Rectal smooth muscle tissue (tissue), 1 donor: ENCODE measurements at regions not wholly inside any gene's neighbourhood (a gene's known extent, or its start where the extent isn't known, plus 50 kb on each side); places are given as distances from the start of the nearest gene placed in this dataset.
"Not testable (repeated sequence)": the region's sequence is repeated elsewhere in the genome, so short reads cannot be mapped to it uniquely, and the experiment has no call there.

Experiments used
- H3K27ac ChIP-seq: one replicate; pipeline ENCODE4 v1.7.0; 2013; ENCODE audit warnings: low read depth, low read length, inconsistent platforms
- H3K27me3 ChIP-seq: one replicate; pipeline ENCODE4 v1.7.0; 2013; ENCODE audit warnings: low read length; ENCODE audit not compliant: control insufficient read depth, insufficient read depth
- H3K36me3 ChIP-seq: one replicate; pipeline ENCODE4 v1.7.0; 2013; ENCODE audit warnings: low read length; ENCODE audit not compliant: control insufficient read depth, insufficient read depth
- H3K4me1 ChIP-seq: one replicate; pipeline ENCODE4 v1.7.0; 2013; ENCODE audit warnings: low read length; ENCODE audit not compliant: control insufficient read depth, insufficient read depth
- H3K4me3 ChIP-seq: one replicate; pipeline ENCODE4 v1.7.0; 2013; ENCODE audit warnings: low read length
- H3K9ac ChIP-seq: one replicate; pipeline ENCODE4 v1.7.0; 2013; ENCODE audit warnings: low read length

- H3K4me1 ChIP-seq, H3K27me3 ChIP-seq, H3K9ac ChIP-seq, H3K36me3 ChIP-seq, H3K27ac ChIP-seq, H3K4me3 ChIP-seq: not testable (repeated sequence)
Observed at GRCh38 chr2:215630796-215631195, 194.9 kb upstream of the FN1 start.

- no peaks in the 10 kb centered on the region for H3K27me3 ChIP-seq
- H3K27ac ChIP-seq: no peak overlapping the region
Observed at GRCh38 chr2:215627771-215628170, 191.9 kb upstream of the FN1 start.

GRCh38 chr2:215626812-215627281 lies 191.0 kb upstream of the FN1 start:
- no peak overlapping the region for H3K27ac ChIP-seq
- peaks cover 12% of the 10 kb centered on the region for H3K4me1 ChIP-seq
- H3K27me3 ChIP-seq: no peaks in the 10 kb centered on the region
- H3K4me3 ChIP-seq: no peak overlapping the region
- H3K36me3 ChIP-seq: no peaks in the 10 kb centered on the region
- no peak overlapping the region for H3K9ac ChIP-seq

More at GRCh38 chr2:215627771-215628170, 191.9 kb upstream of the FN1 start:
- H3K36me3 ChIP-seq: no peaks in the 10 kb centered on the region
- H3K4me3 ChIP-seq: no peak overlapping the region
- no peak overlapping the region for H3K9ac ChIP-seq
- H3K4me1 ChIP-seq: peaks cover 12% of the 10 kb centered on the region

GRCh38 chr2:215626063-215626462 lies 190.2 kb upstream of the FN1 start:
- no peaks in the 10 kb centered on the region for H3K36me3 ChIP-seq
- H3K4me3 ChIP-seq: no peak overlapping the region
- H3K4me1 ChIP-seq: peaks cover 12% of the 10 kb centered on the region
- H3K9ac ChIP-seq: no peak overlapping the region
- no peaks in the 10 kb centered on the region for H3K27me3 ChIP-seq
- H3K27ac ChIP-seq: peak overlapping the region; percentile 94

- Histone ChIP-seq H3K4me3 (no peak overlapping the region), H3K4me1 (peaks cover 12% of the 10 kb centered on the region), H3K27ac (peak overlapping the region; percentile 94), H3K36me3 (no peaks in the 10 kb centered on the region), H3K9ac (no peak overlapping the region), H3K27me3 (no peaks in the 10 kb centered on the region)
Observed at GRCh38 chr2:215625207-215625606, 189.3 kb upstream of the FN1 start.

DNA sequence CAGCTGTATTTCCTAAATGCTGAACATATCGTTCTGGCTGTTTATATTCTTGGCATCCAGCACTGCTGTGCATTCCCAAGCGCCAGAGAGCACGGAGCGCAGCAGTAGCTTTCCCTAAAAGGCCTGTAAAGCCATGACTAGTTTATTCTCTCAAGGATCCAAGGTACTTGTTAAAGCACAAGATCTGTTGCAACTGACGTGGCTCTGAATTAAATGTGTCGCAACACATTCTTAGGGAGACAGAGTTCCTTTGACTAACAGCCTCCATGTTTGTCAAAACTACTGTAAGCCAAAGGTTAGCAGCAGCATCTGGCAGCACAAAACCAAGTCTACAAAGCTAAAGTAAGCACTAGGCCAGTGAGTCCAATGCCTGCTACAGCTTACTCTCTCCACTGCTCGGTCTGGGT lies 188.6 kb upstream of the FN1 start:
- Histone ChIP-seq H3K27me3 (no peaks in the 10 kb centered on the region), H3K9ac (no peak overlapping the region), H3K4me1 (peaks cover 12% of the 10 kb centered on the region), H3K4me3 (no peak overlapping the region), H3K27ac (peak overlapping the region; percentile 94), H3K36me3 (no peaks in the 10 kb centered on the region)

DNA sequence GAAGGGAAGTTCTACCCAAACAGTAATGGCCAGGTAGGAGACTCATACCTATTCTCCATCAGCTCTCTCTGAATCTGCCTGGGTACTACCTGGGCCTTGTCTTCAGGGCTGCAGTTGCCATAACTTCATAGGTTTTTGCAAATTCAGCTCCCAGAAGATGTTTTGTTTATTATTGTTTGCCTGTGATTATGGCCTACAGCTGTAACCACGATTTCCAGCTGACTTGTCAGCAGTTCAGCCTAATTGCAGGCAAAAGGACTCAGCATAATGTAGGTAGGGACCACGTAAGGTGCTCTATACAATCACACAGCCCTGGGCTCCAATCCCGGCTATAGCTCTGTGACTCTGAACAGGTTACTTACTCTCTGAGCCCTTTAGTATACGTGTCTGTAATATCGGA lies 187.0 kb upstream of the FN1 start:
- H3K4me3 ChIP-seq: no peak overlapping the region
- H3K4me1 ChIP-seq: peaks cover 17% of the 10 kb centered on the region
- H3K27ac ChIP-seq: peak overlapping the region; percentile 27
- H3K36me3 ChIP-seq: no peaks in the 10 kb centered on the region
- no peak overlapping the region for H3K9ac ChIP-seq
- H3K27me3 ChIP-seq: no peaks in the 10 kb centered on the region

DNA sequence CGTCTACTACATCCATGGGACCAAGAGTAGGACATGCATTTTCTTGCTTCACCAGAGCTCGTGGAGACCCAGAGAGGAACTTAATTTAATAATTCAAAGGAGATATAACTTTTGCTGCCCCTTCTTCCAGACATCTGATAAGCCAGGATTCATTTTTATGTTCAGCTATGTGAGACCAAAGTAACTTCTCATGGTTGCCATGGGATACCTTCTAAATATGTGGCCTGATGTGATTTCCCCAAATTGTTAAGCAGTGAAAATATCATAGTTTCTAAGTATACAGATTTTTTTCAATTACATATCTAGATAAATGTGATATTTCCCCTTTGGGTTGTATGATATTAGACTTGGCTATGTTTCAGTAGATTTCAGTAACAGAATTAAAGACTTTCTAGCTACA lies 185.5 kb upstream of the FN1 start:
- H3K9ac ChIP-seq: no peak overlapping the region
- no peaks in the 10 kb centered on the region for H3K27me3 ChIP-seq
- H3K4me1 ChIP-seq: peaks cover 17% of the 10 kb centered on the region
- H3K36me3 ChIP-seq: no peaks in the 10 kb centered on the region
- H3K27ac ChIP-seq: no peak overlapping the region
- no peak overlapping the region for H3K4me3 ChIP-seq

DNA sequence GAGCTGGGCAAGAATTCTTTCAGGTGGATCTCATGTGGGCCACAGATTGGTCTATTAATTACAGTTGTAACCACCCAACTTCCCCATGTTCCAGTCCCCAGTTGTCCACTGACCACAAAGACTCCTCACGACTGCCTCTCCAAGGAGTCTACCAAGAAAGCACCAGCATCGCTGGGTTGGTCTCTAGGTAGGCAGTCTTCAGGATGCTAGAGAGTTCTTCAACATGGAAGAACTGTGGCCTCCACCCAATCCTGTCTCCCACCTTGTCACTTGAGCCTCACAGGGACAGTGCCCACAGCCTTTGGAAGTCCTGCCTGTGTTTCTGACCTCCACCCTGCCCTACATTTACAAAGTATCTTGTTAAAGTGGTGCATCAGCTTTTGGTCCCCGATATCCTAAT lies 184.7 kb upstream of the FN1 start:
- Histone ChIP-seq H3K27ac (no peak overlapping the region), H3K4me1 (peaks cover 16% of the 10 kb centered on the region)

DNA sequence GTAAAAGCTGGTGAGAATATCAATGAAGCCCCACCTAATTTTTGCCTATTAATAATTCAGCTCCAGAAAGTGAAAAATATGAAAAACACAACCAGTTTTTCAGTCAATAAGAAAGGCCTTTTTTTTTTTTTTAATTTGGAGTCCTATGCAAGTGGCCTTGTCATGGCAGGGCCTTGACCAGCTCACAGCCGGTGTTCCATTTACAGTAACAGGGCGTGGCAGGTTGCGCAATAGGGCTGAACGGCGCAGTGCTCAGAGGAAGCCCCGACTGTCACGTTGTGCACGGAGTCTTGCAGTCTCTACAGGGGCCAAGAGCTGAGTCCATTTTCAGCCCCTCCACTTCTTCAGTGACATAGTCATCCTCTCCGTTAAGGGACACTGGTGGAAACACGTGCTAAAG lies 184.1 kb upstream of the FN1 start:
- no peak overlapping the region for H3K4me3 ChIP-seq
- H3K9ac ChIP-seq: no peak overlapping the region
- no peaks in the 10 kb centered on the region for H3K36me3 ChIP-seq
- no peak overlapping the region for H3K27ac ChIP-seq
- H3K4me1 ChIP-seq: peaks cover 11% of the 10 kb centered on the region
- H3K27me3 ChIP-seq: no peaks in the 10 kb centered on the region

More for the DNA sequence above, 184.7 kb upstream of the FN1 start:
- no peak overlapping the region for H3K4me3 ChIP-seq
- H3K27me3 ChIP-seq: no peaks in the 10 kb centered on the region
- H3K36me3 ChIP-seq: no peaks in the 10 kb centered on the region
- no peak overlapping the region for H3K9ac ChIP-seq

DNA sequence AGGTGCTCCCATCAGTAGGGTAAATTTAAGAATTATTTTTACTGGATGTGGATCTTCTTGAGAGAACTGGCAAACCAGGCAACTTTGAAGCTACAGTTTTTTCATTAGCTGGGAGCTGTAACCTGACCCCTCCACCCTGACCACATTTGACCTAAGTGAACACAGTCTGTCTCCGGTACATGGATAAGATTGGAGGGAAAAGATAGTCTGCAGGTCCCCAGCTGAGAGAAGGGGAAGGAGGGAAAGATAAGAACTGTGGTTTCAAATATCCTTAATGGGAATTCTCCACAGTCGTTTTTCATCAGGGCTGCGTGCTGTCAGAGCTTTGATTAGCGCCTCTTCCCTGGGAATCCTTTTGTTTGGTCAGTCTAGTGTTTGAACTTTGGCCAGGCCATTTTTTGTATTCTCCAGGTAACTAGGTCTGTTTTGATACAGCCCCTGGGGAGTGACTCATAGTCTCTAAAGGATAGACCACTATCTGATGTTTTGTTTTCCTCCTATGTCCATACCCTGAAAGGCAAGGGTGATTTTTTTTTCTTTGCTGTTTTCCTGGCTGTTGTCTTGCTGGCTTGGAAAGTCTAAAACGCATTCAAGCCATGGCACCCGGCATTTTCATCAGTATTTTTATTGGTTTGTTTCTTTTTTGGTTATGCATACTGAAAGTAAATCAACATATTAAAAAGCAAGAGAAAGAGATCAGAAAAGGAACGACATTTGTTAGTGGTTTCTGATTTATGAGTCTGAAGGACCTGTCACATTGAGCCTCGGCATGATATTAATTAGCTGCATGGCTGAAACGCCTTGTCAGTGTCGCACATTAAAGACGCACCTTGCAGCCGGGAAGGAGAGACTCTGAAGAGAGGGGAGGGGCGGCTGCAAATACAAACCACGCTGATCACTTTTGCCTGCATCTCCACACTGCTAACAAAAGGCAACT lies 183.4 kb upstream of the FN1 start:
- H3K4me1 ChIP-seq: peaks cover 11% of the 10 kb centered on the region
- peak overlapping the region; percentile 27 for H3K27ac ChIP-seq
- H3K27me3 ChIP-seq: no peaks in the 10 kb centered on the region
- H3K36me3 ChIP-seq: no peaks in the 10 kb centered on the region
- H3K9ac ChIP-seq: no peak overlapping the region
- H3K4me3 ChIP-seq: no peak overlapping the region

- Histone ChIP-seq H3K4me1 (peaks cover 5% of the 10 kb centered on the region), H3K27ac (no peak overlapping the region), H3K4me3 (no peak overlapping the region), H3K36me3 (no peaks in the 10 kb centered on the region), H3K9ac (no peak overlapping the region), H3K27me3 (no peaks in the 10 kb centered on the region)
Observed at GRCh38 chr2:215618145-215618544, 182.3 kb upstream of the FN1 start.
